Peyer's patch (tissue), 4 donors: ENCODE measurements at regions not wholly inside any gene's neighbourhood (a gene's known extent, or its start where the extent isn't known, plus 50 kb on each side); places are given as distances from the start of the nearest gene placed in this dataset.

Experiments used
- POLR2A ChIP-seq, 2 donors: fragments of 450-650 bp; IDR thresholded peaks; one replicate each; pipeline ENCODE4 v1.5.1; 2017; ENCODE audit warnings: antibody characterized with exemption in 2 of 2, mild to moderate bottlenecking in 2 of 2, moderate library complexity in 2 of 2
- TF ChIP-seq, protein P1 (sequence below), 6 experiments: fragments of 450-650 bp in 4 of 6; fragments of 200-600 bp in 2 of 6; sonication (generic) in 1 of 6; IDR thresholded peaks; one replicate each; pipeline ENCODE4 v1.5.1; 2017 to 2019; ENCODE audit warnings: antibody characterized with exemption in 6 of 6, mild to moderate bottlenecking in 3 of 6, moderate library complexity in 1 of 6

DNA sequence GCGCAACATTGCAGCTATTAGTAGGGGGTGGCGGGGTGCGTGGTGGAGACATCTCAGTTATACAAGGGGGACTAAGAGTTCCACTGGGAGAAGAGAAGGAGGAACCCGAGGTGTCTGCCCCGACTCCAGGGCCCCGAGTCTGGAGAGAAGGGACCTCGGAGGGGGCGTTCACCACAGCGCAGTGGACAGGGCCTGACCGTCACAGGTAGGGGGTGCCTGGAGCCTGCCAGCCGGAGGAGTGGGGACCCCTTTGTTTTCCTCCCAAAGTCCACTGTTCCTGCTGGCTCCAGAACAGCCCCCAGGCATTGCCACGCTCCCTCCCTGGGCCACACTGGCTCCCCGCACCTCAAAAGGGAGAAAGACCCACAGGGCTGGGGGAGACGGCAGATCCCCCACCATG, 175.9 kb upstream of the TNRC6C start:
- TF ChIP-seq POLR2A (IDR thresholded peaks at IDR 0.05) = no peak
- TF ChIP-seq, protein P1, sequence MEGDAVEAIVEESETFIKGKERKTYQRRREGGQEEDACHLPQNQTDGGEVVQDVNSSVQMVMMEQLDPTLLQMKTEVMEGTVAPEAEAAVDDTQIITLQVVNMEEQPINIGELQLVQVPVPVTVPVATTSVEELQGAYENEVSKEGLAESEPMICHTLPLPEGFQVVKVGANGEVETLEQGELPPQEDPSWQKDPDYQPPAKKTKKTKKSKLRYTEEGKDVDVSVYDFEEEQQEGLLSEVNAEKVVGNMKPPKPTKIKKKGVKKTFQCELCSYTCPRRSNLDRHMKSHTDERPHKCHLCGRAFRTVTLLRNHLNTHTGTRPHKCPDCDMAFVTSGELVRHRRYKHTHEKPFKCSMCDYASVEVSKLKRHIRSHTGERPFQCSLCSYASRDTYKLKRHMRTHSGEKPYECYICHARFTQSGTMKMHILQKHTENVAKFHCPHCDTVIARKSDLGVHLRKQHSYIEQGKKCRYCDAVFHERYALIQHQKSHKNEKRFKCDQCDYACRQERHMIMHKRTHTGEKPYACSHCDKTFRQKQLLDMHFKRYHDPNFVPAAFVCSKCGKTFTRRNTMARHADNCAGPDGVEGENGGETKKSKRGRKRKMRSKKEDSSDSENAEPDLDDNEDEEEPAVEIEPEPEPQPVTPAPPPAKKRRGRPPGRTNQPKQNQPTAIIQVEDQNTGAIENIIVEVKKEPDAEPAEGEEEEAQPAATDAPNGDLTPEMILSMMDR (IDR thresholded peaks at IDR 0.05) = no peak
